Stimulated activated CD4-positive, alpha-beta T cell treated with anti-CD3 and anti-CD28 coated beads, Interleukin-4, amount 100 ng/mL, for 24 hours (primary cell): ENCODE measurements at regions not wholly inside any gene's neighbourhood (a gene's known extent, or its start where the extent isn't known, plus 50 kb on each side); places are given as distances from the start of the nearest gene placed in this dataset.
"Not testable (repeated sequence)": the region's sequence is repeated elsewhere in the genome, so short reads cannot be mapped to it uniquely, and the experiment has no call there.

Source experiments
- DNase-seq: peaks from one replicate; pipeline ENCODE4 v3.0.0-alpha.2; 2020

- no peak for DNase-seq
Observed at GRCh38 chr1:30450818-30451233, 272.6 kb downstream of the MATN1 start.

- DNase-seq: no peak
Observed at GRCh38 chr1:30450148-30450817, 273.1 kb downstream of the MATN1 start.

GRCh38 chr1:30449428-30450147 is 273.8 kb downstream of the MATN1 start:
- no peak for DNase-seq

- no peak for DNase-seq
Observed at GRCh38 chr1:30449003-30449402, 274.4 kb downstream of the MATN1 start.

GRCh38 chr1:30447701-30448100 is 275.7 kb downstream of the MATN1 start:
- no peak for DNase-seq

GRCh38 chr1:30447080-30447479 is 276.3 kb downstream of the MATN1 start:
- no peak for DNase-seq

- no peak for DNase-seq
Observed at GRCh38 chr1:30446508-30446907, 276.9 kb downstream of the MATN1 start.

- no peak for DNase-seq
Observed at GRCh38 chr1:30446095-30446494, 277.3 kb downstream of the MATN1 start.

- no peak for DNase-seq
Observed at GRCh38 chr1:30445449-30445848, 277.9 kb downstream of the MATN1 start.

- no peak for DNase-seq
Observed at GRCh38 chr1:30444850-30445249, 278.5 kb downstream of the MATN1 start.

GRCh38 chr1:30444401-30444800 is 279.0 kb downstream of the MATN1 start:
- DNase-seq: no peak

- DNase-seq: not testable (repeated sequence)
Observed at GRCh38 chr1:30438274-30438673, 285.1 kb downstream of the MATN1 start.

- DNase-seq: no peak
Observed at GRCh38 chr1:30437059-30437576, 286.3 kb downstream of the MATN1 start.

GRCh38 chr1:30427545-30427944 is 295.8 kb downstream of the MATN1 start:
- DNase-seq: no peak

- no peak for DNase-seq
Observed at GRCh38 chr1:30425046-30425445, 298.3 kb downstream of the MATN1 start.

GRCh38 chr1:30423570-30423969 is 299.8 kb downstream of the MATN1 start:
- no peak for DNase-seq

GRCh38 chr1:30422251-30422650 is 301.1 kb downstream of the MATN1 start:
- no peak for DNase-seq

GRCh38 chr1:30420519-30421050 is 302.8 kb downstream of the MATN1 start:
- no peak for DNase-seq

- no peak for DNase-seq
Observed at GRCh38 chr1:30419831-30420230, 303.6 kb downstream of the MATN1 start.

GRCh38 chr1:30418939-30419720 is 304.3 kb downstream of the MATN1 start:
- DNase-seq: no peak

GRCh38 chr1:30418061-30418938 is 305.1 kb downstream of the MATN1 start:
- DNase-seq: no peak

GRCh38 chr1:30417701-30418046 is 305.7 kb downstream of the MATN1 start:
- no peak for DNase-seq
